Lung (tissue), 11 donors: ENCODE measurements at regions not wholly inside any gene's neighbourhood (a gene's known extent, or its start where the extent isn't known, plus 50 kb on each side); places are given as distances from the start of the nearest gene placed in this dataset.

Experiments
- ATAC-seq: fragments of 200-7000 bp; cut with Tn5 transposase; one replicate; pipeline ENCODE4 v1.9.1; 2020; ENCODE audit warnings: moderate number of reproducible peaks; ENCODE audit not compliant: insufficient read depth, low FRiP score
- DNase-seq, 3 donors: peaks; one replicate each; pipeline ENCODE4 v3.0.0-alpha.2; 2013 to 2017
- H3K27ac ChIP-seq, 2 donors: one replicate each; pipeline ENCODE4 v1.5.1; 2013; ENCODE audit warnings: mild to moderate bottlenecking in 2 of 2, moderate library complexity in 2 of 2, control low read depth in 1 of 2, inconsistent platforms in 1 of 2, low read depth in 1 of 2, low read length in 1 of 2
- H3K27me3 ChIP-seq, 3 donors: one replicate each; pipeline ENCODE4 v1.5.1; 2013; ENCODE audit warnings: low read length in 2 of 3; ENCODE audit not compliant: control insufficient read depth in 3 of 3, insufficient read depth in 3 of 3
- H3K36me3 ChIP-seq, 4 donors: one replicate each; pipeline ENCODE4 v1.5.1; 2013; ENCODE audit warnings: low read length in 4 of 4, mild to moderate bottlenecking in 1 of 4, moderate library complexity in 1 of 4; ENCODE audit not compliant: control insufficient read depth in 4 of 4, insufficient read depth in 4 of 4
- H3K4me1 ChIP-seq, 5 donors: one replicate each; pipeline ENCODE4 v1.5.1; 2013; ENCODE audit warnings: low read length in 5 of 5, mild to moderate bottlenecking in 2 of 5, moderate library complexity in 1 of 5; ENCODE audit not compliant: control insufficient read depth in 5 of 5, insufficient read depth in 5 of 5
- H3K4me3 ChIP-seq: one replicate; pipeline ENCODE4 v1.5.1; 2013; ENCODE audit warnings: mild to moderate bottlenecking, control low read depth, moderate library complexity
- H3K9ac ChIP-seq, 2 donors: one replicate each; pipeline ENCODE4 v1.5.1; 2013; ENCODE audit warnings: low read length in 2 of 2, control low read depth in 1 of 2; ENCODE audit not compliant: insufficient read depth in 1 of 2
- H3K9me3 ChIP-seq, 4 donors: one replicate each; pipeline ENCODE4 v1.5.1; 2013; ENCODE audit warnings: low read length in 3 of 4, mild to moderate bottlenecking in 1 of 4, moderate library complexity in 1 of 4; ENCODE audit not compliant: control insufficient read depth in 4 of 4, insufficient read depth in 3 of 4
- CTCF ChIP-seq: IDR thresholded peaks from 2 replicates; pipeline ENCODE4 v1.5.1; 2012; ENCODE audit warnings: mild to moderate bottlenecking; ENCODE audit errors: control extremely low read depth, extremely low read depth
- WGBS, 2 donors: extraction: QIAGEN DNeasy Blood & Tissue Kit; methylation state at CpG; one replicate each; pipeline ENCODE4 v1.1.7; 2013; 5-methylcytosine and 5-hydroxymethylcytosine counted together
- donor health status: control.
- donor health status: control.
- donor health status: Bipolar disorder and iron deficiency.
- donor health status: healthy.
- donor health status: DM: yes; HTN: yes; CAD: no.

- ATAC-seq = no peak
- no peak for DNase-seq
- H3K9me3 ChIP-seq = peaks cover 0 to 4% (median 0%) of the 10 kb centered on the region in 4 donors
- no peaks in the 10 kb centered on the region for H3K36me3 ChIP-seq
- no peaks in the 10 kb centered on the region for H3K27me3 ChIP-seq
- WGBS, 2 donors = 69 to 70% methylated on average over 2 of the region's 2 CpGs
- no peak overlapping the region for H3K4me3 ChIP-seq
- H3K4me1 ChIP-seq = peaks cover 0 to 6% (median 4%) of the 10 kb centered on the region in 5 donors
- no peak for TF ChIP-seq CTCF
- no peak overlapping the region for H3K9ac ChIP-seq
- H3K27ac ChIP-seq = no peak overlapping the region
These were observed 188.8 kb upstream of the GLRA1 start for GRCh38 chr5:152113401-152113800.

- H3K4me3 ChIP-seq = no peak overlapping the region
- no peaks in the 10 kb centered on the region for H3K27me3 ChIP-seq
- no peak for TF ChIP-seq CTCF
- no peak for DNase-seq
- H3K27ac ChIP-seq = no peak overlapping the region
- H3K9ac ChIP-seq = no peak overlapping the region
- 32 to 45% methylated on average over 3 of the region's 3 CpGs for WGBS, 2 donors
- peaks cover 0 to 4% (median 0%) of the 10 kb centered on the region in 4 donors for H3K9me3 ChIP-seq
- ATAC-seq = no peak
- H3K36me3 ChIP-seq = no peaks in the 10 kb centered on the region
- H3K4me1 ChIP-seq = no peaks in the 10 kb centered on the region
These were observed 182.6 kb upstream of the GLRA1 start for GRCh38 chr5:152107220-152107619.

- WGBS, 2 donors = 81 to 90% methylated on average over 2 of the region's 2 CpGs
- DNase-seq (no peak), ATAC-seq (no peak)
- Histone ChIP-seq H3K4me1 (no peaks in the 10 kb centered on the region), H3K9ac (no peak overlapping the region), H3K27ac (no peak overlapping the region), H3K27me3 (no peaks in the 10 kb centered on the region), H3K9me3 (peaks cover 0 to 4% (median 0%) of the 10 kb centered on the region in 4 donors), H3K4me3 (no peak overlapping the region), H3K36me3 (no peaks in the 10 kb centered on the region)
- no peak for TF ChIP-seq CTCF
These were observed 181.9 kb upstream of the GLRA1 start for GRCh38 chr5:152106571-152106970.

- Histone ChIP-seq H3K27ac (no peak overlapping the region), H3K9ac (no peak overlapping the region), H3K9me3 (no peaks in the 10 kb centered on the region), H3K36me3 (no peaks in the 10 kb centered on the region), H3K4me3 (no peak overlapping the region), H3K27me3 (no peaks in the 10 kb centered on the region), H3K4me1 (no peaks in the 10 kb centered on the region)
- ATAC-seq (no peak), DNase-seq (no peak)
- TF ChIP-seq CTCF = no peak
- WGBS, 2 donors = 92 to 93% methylated on average over 2 of the region's 2 CpGs
These were observed 180.4 kb upstream of the GLRA1 start for GRCh38 chr5:152105085-152105484.
